GM23338 (cell line): ENCODE measurements at regions not wholly inside any gene's neighbourhood (a gene's known extent, or its start where the extent isn't known, plus 50 kb on each side); places are given as distances from the start of the nearest gene placed in this dataset.

Source experiments
- CTCF ChIP-seq, 2 experiments: fragments of 200-600 bp in 1 of 2; sonication (generic) in 1 of 2; conservative IDR thresholded peaks; 2 replicates each; pipeline versions ENCODE4 v1.5.1 to v1.6.1; 2016 to 2017; ENCODE audit warnings: antibody characterized with exemption in 2 of 2, low read depth in 2 of 2, mild to moderate bottlenecking in 2 of 2, moderate library complexity in 1 of 2
- EZH2 ChIP-seq: fragments of 200-600 bp; sonication (generic); IDR thresholded peaks from one replicate; pipeline ENCODE4 v1.8.0; 2017; ENCODE audit warnings: antibody characterized with exemption, mild to moderate bottlenecking, low read depth; ENCODE audit not compliant: unreplicated experiment
- EZH2phosphoT487 ChIP-seq: fragments of 200-600 bp; sonication (generic); IDR thresholded peaks from one replicate; pipeline ENCODE4 v1.8.1; 2018; ENCODE audit warnings: antibody characterized with exemption; ENCODE audit not compliant: unreplicated experiment
- POLR2AphosphoS5 ChIP-seq: IDR thresholded peaks from 2 replicates; pipeline ENCODE4 v1.6.1; 2016; ENCODE audit warnings: antibody characterized with exemption, low read depth
- REST ChIP-seq: IDR thresholded peaks from one replicate; pipeline ENCODE4 v1.6.1; 2018; ENCODE audit warnings: antibody characterized with exemption; ENCODE audit not compliant: unreplicated experiment

GRCh38 chr10:54869022-54869421 lies 68.0 kb upstream of the PCDH15 start:
- no peak for TF ChIP-seq CTCF (conservative IDR thresholded peaks at IDR 0.05; ENCODE audit: low read depth in 2 of 2)
- no peak for TF ChIP-seq EZH2phosphoT487
- no peak for TF ChIP-seq REST
- no peak for TF ChIP-seq POLR2AphosphoS5
- no peak for TF ChIP-seq EZH2
